Ovary (tissue), 3 donors: ENCODE measurements at regions not wholly inside any gene's neighbourhood (a gene's known extent, or its start where the extent isn't known, plus 50 kb on each side); places are given as distances from the start of the nearest gene placed in this dataset.

Source experiments
- CTCF ChIP-seq, 3 donors: fragments of 450-650 bp in 2 of 3; fragments of 200-600 bp in 1 of 3; IDR thresholded peaks; one replicate each; pipeline versions ENCODE4 v1.5.1 to v1.8.0; 2016 to 2022; ENCODE audit warnings: antibody characterized with exemption in 3 of 3, mild to moderate bottlenecking in 1 of 3
- EP300 ChIP-seq: sonication (generic); formaldehyde crosslinking; IDR thresholded peaks from one replicate; pipeline ENCODE4 v1.6.1; 2017; ENCODE audit warnings: antibody characterized with exemption
- POLR2A ChIP-seq: fragments of 450-650 bp; IDR thresholded peaks from one replicate; pipeline ENCODE4 v1.6.1; 2017; ENCODE audit warnings: antibody characterized with exemption, mild to moderate bottlenecking, moderate library complexity
- donor health status: DM: no; HTN: no; CAD: no.

- TF ChIP-seq CTCF (IDR thresholded peaks at IDR 0.05) = no peak
- no peak for TF ChIP-seq POLR2A
- TF ChIP-seq EP300 = no peak
Observed at GRCh38 chr7:32228601-32229000, 158.4 kb upstream of the PDE1C start.
